HG02943 (cell line): ENCODE measurements at regions not wholly inside any gene's neighbourhood (a gene's known extent, or its start where the extent isn't known, plus 50 kb on each side); places are given as distances from the start of the nearest gene placed in this dataset.

Experiments
- ATAC-seq: cut with Tn5 transposase; IDR thresholded peaks from one replicate; pipeline ENCODE4 v1.9.1; 2021; ENCODE audit warnings: mild to moderate bottlenecking, low read depth, moderate library complexity; ENCODE audit not compliant: unreplicated experiment

DNA sequence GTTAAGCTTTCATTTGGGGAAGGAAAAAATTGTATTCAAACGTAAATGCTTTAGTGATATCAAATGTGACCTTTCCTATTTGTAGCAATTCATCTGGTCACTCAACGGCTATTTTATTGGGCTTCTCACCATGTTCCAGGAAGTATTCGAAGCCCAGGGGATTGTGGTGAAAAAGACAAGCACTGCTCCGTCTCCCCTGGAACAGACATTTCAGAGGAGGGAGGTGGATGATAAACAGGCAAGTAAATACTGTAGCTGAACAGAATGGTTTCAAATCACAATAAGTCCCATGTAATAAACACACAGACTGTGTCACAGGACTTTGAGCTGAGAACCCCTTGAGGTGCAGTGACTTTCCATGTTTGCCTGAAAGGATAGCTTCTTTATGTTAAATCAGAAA is 464.7 kb upstream of the HNRNPA3 start:
- ATAC-seq = no peak

DNA sequence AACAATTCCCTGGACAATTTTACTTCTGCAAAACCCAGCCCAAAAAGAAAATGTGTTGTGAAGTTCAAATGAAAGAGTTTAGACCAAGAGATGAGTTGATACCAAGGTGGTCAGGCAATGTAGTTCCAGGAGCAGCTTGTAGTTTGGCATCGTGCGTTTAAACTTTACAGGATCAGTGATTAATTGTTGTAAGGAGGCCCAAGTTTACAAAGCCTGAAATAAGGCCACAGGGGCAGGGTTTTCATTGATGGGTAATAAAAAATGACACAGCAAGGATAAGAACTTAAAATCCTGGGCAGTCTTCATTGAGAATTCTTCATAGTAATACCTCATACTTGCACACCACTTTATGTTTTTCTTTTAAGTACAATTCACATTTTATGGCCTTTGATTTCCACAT is 463.9 kb upstream of the HNRNPA3 start:
- no peak for ATAC-seq

DNA sequence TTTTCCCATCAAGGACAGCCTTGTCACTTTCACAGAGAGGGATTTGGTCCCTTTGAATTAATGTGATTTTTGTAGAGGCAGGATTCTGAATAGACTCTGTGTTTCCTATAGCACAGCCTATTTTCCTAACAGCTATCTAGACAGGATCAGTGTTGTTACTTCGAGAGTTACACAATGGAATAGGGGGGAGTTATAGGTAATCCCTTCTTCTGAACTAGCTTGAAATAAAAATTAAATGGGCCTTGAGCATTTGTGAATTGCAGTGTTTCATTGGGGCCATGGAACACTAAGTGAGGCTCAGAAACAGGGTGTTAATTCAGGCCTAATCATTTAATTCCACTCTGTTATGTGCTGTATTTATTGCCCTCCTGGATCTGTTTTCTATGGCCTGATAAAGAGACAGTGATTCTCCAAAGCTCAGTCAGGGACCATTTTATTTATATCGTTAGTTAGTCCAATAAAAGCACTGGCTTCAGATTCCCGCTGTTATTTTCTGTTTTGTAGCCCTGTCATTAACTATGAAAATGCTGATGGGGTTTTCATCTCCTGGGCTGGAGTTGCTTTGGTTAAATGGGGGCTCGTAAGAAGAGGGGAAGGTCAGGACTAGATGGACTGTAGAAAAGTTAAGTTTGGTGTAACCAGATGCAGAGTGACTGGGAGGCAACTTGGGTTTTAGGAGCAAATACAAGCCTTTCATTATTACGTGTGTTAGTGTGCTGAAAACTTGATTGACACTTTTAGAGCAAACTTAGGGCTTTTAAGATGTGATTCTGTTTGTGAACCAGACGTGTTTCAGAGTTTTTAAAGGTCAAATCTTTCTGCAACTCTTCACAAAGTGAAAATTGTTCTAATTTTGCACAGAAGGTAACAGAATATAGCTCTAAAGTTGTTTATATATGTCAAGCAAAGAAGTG is 461.0 kb upstream of the HNRNPA3 start:
- no peak for ATAC-seq

DNA sequence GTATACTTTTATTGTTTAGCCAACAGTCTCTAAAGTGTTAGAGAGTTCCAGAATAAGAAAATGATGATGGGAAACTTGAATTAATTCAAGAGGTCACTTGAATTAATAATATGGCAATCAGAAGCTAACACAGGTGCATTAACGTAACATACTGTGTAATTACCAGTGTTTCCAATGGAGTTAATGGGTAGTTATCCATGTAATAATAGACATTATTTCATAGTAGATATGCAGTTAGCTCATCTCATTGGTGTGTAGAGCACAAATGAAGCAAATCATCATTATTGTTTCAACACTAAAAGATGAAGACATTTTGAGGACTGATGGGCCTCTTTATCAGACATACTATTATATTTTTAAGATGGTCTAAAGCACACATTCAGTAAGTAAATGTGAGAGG is 460.3 kb upstream of the HNRNPA3 start:
- ATAC-seq = no peak

DNA sequence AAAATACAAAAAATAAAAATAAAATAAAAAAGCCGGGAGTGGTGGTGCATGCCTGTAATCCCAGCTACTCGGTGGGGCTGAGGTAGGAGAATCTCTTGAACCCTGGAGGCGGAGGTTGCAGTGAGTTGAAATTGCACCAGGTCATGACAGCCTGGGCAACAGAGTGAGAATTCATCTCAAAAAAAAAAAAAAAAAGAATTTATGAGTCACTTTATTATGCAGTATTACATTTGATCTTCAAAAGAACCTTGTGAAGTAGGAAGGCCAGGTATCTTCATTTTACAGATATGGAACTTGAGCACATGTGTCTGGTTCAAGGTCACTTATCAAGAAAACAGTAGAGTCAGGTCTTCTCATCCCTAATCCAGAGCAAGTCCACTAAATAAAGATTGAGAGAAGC is 459.4 kb upstream of the HNRNPA3 start:
- no peak for ATAC-seq

DNA sequence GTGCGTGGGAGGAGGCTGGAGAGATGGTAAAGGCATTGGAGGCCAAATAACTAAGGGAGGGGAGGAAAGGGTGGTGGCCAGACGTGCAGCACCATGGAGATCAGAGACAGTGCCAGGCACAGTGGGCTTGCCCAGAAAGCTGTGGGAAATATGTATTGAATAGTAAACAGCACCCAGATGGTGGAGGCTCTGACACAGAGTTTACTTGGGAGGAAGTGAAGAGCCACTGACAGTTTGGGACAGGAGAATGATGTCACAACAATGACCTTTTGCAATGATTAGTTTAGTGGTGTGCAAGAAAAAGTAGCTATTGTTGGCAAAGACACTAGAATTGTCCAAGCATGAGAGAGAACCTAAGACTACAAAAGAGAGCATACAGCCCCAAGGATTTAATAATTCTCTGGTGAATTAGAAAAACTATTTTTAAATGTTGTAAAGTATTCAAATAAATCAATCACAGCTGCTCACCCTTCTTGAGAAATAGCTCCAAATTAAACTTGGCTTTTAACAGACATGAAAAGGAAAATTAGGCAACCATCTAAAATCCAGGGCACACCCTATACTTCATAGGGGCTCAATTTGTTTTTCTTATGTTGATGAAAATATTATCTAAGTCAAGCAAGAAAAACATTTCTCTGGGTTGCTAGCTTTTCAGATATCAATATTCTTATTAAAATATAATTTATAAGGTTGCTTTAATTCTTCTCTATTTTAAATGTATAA is 458.7 kb upstream of the HNRNPA3 start:
- ATAC-seq = no peak

DNA sequence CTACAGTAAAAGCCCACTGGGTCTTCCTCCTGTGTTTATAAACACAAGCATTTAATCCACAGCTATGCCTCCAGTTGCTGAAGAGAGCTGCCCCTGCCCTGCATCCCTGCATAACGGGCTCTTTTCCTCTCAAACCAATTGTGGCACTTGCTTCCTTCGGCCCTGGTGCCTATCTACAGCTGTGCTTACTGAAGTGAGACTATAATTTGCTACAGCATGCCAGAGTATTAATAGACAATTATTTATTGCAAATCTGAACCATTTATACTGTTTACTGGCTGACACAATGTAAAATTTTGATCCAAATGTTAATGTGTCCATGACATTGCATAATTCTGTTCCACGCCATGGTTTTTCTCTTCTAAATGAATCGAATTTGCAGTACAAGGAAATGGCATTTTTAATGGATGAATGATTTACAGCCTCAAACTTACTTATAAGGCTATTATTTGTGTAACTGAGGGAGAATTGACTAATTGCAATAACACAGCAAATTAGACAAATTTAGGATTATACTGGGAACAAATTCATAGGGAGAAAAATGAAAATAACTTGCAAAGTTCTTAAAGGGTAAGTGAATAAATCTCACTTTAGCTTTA is 457.0 kb upstream of the HNRNPA3 start:
- ATAC-seq = no peak

DNA sequence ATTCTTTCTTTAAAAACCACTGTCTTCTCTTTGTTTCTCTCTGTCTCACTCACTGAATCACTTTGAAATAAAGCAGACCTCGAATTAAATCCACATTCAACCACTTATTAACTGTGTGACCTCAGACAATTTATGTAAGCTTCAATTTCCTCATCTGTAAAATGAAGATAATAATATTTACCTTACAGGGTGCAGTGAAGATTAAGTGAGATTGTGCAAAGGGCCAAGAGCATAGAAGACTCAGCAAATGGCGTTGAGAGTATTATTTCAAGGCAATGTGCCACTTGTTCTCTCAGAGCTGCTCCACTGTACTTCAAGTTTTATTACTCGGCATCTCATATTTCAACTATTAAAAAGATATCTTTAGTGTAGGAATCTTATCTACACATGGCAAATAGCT is 454.2 kb upstream of the HNRNPA3 start:
- no peak for ATAC-seq

DNA sequence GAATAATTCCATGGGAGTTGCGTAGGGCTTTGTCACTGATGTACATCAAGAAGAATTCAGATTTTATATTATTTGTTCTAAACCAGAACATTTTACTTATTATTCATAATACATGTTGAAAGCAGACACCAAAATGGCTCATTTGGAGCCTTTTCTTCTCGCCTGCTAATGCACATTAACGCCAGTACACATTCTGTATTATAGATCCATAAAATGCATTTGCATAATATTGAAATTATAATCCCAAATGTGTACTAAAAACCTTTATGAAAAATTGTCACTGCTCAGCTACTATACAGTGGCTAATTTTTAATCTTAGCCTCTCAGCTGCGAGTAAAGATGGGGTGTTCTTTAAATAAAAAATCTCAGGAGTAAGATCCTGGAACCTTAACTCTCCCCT is 452.2 kb upstream of the HNRNPA3 start:
- ATAC-seq = no peak

DNA sequence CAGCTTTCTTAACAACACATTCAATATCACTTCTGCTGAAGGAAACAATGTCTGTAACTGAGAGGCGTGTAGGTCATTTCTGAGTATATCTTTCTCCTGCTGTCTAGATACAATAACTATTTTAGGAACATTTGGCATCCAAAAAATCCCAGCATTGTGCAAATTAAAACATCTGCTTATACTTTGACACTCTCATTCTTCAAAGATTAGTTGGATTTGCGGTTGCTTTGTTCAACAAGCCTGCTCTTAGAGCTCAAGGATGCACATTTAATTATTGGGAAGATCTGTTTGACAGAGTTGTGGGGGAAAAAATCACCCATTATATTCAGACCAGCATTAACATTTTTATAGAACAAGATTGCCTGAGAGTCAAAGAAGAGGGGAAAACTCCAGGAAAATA is 449.5 kb upstream of the HNRNPA3 start:
- ATAC-seq = no peak

DNA sequence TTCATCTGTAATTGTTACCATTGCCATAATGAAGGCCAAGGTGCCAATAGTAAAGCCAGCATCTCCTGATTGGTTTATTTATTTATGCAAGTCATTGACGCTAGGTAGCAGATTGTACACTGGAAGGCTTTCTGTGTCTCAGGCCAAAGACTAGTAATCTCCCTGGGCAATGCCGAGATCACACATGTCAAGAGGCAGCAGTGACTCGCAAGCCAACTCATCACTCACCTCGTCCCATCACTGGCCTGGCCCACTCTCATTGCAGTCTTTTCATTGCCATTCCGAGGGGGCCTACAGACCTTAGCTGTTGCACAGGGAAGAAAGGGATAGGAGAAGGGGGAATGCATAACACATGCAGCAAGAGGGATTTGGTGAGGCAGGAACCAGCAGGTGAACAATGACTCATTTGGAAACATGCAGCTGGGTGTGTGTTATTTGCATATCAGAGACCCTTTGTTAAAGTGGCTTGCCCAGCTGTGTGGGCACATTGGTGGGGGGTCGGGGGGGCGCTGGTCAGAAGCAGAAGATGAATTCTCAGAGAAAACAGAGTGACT is 448.7 kb upstream of the HNRNPA3 start:
- no peak for ATAC-seq

DNA sequence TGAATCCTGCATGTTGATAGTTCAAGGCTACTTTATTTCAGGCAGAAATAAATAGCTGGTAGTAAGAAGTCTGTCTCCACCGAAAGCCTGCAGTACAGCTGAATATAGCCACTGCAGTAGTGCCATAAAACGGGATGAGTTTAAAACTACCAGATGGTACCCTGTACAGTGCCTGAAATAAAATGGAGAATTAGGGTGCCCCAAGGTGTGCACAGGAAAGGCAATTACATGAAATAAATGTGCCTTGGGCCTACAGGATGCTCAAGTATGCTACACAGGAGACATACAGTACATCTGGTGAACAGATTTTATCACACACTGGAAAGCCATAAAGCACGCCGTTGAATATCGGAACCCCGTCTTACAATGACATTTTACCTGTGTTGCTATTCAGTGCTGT is 447.7 kb upstream of the HNRNPA3 start:
- no peak for ATAC-seq

DNA sequence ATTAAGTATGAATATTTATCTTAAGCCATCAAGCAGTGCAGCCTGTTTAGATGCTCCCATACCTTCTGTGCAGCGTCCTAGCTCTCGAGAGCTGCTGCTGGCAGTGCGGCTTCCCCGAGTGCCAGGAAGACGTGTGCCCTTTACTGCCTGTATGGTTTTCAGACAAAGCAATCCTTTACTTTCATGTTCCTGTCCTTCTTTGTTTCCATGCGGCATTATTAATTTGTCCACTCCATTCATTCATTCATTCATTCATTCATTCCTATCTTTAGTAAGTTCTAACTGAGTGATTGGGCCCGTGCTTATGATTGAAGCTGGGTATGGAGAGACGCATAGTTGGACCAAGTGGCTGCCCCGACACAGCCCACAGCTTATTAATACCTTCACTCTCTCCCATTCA is 446.6 kb upstream of the HNRNPA3 start:
- ATAC-seq = no peak

DNA sequence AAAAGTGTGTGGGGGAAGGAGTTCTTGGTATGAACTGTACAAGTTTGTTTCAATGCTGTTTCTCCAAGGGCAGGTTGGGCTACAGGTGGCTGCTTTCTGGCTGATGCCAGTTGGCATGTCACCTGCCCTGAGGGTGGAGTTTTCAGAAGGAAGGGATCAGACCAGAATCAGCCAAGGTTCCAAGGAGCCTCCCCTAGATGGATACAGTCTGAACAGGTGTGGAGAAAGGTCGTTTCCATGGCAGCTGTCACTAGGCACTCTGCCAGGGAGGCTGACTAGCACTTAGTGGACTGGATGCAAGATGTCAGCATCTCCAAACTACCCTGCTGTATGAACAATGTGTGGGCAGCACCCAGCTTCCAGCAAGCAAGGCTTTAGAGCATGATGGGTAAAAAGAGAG is 444.4 kb upstream of the HNRNPA3 start:
- no peak for ATAC-seq

DNA sequence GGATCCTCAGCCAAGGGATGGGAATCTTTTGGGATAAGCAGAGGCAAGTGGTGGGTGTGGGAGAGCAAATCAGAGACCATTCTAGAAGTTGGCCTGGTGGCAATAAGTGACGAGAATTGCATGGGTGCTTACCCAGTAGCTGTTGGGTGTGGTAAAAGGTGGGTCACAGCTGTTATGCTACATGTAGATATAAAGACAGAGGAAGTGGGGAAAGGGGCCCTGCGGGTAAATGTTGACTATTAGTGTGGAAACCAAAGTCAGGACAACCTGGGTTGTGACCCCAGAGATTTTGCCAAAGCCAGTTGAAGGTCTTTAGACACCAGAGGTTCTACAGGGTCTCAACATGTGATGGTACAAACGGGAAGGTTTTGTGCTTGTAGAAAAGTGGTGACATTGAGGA is 443.6 kb upstream of the HNRNPA3 start:
- ATAC-seq = no peak

DNA sequence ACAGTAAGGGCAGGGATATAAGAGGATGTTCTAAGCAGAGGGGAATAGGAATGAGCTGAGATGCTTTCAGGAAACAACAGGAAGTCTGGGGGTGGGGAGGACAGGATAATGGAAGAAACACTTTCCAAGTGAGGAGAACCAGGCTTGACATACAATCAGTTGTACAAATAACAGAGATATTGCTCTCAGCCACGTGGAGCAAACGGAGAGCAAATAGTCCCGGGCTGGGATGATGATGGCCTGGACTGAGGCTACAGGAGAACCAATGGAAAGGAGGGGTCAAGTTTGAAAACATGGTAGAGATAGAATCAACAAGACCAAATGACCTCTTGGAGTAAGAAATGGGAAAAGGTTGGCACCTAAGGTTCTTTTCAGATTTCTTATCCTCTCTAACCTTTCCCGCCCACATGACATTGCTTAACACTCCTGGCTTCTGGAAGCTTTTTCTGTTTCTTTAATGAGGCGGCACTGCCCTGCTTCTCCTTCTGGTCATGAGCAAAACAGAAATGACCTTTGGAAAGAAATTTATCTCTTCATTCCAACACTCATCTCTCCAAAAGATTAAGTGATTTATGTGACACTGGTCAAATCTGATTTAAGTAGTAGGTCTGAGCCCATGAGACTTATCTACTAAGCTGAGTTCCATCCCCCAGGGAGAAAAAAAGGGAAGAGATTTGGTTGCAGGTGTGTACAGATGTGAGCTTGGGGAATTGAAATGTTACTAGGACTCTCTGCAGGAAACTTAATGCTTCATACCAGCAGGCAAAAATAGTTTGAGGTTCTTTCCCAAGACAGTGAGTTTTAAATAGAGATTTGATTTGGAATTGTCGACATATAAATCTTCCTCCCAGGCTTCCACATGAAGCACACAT is 442.9 kb upstream of the HNRNPA3 start:
- ATAC-seq = no peak

DNA sequence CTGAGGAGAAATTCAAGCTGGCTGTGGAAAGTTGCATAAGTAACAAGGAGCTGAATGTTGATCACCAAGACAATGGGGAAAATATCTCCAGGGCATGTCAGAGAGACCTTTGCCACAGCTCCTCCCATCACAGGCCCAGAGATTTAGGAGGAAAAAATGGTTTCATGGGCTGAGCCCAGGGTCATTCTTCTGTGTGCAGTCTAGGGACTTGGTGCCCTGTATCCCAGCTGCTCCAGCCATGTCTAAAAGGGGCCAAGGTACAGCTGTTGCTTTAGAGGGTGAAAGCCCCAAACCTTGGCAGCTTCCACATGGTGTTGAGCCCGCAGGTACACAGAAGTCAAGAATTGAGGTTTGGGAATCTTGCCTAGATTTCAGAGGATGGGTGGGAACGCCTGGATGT is 439.8 kb upstream of the HNRNPA3 start:
- ATAC-seq = no peak

DNA sequence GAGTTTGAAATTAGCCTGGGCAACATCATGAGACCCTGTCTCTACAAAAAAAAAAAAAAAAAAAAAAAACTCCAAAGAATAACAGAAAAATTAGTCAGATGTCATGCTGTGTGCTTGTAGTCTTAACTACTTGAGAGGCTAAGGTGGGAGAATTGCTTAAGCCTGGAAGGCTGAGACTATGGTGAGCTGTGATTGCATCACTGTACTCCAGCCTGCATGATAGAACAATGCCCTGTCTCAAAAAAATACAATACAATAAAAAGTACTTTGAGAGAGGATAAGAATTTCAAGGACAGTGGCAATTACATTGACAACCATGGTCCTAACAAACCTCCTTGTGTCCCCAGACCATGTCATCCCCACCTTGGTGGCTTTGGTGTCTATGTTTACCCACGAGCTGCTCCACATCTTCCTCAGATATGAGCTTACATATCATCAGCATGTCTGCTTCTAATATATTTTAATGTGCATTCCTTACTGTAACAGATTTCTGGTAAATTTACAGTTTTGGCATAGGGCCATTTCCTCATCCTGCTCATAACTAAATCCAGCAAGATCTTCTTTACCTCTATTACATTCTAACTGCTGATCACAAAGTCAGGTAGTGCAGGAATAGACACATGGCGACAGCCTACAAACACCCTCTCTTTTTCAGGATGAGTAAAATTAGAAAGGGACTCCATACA is 437.7 kb upstream of the HNRNPA3 start:
- no peak for ATAC-seq

DNA sequence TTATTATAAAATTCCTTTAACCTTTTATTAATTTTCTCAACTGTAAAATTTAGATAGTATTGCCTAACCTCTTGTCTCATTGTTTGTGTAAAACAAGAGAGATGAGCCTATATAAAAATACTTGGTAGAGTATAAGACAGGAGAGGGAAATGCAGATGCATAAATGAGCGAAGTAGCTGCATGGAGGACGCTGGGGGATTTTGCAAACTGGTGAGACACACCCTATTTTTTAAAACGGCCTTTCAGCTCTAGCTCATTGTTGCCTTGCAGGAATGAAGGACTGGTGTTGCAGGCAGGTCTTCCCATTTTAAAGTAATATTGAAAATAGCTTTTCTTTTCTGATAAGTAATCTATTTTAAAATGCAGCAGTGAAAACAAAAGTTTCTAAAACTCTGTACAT is 435.3 kb upstream of the HNRNPA3 start:
- ATAC-seq = no peak

DNA sequence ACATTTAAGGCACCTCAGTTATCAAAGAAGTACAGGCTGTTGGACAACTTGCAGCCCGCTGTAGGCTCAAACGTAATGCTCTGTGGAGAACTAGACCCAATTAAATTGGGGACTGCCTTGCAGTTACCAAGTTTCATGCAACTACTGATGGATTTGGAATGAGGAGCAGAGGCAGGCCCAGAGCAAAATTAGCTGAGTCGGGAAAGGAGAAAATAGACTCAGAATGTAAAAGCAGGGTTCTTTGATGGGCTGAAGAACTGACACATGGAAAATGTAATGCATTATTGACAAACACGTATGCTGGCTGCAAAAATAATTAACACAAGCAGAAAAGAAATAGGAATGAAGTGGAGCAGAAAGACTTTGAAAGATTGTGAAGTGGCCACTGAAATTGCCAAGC is 432.7 kb upstream of the HNRNPA3 start:
- ATAC-seq = no peak
